Central memory CD8-positive, alpha-beta T cell (primary cell): ENCODE measurements at regions not wholly inside any gene's neighbourhood (a gene's known extent, or its start where the extent isn't known, plus 50 kb on each side); places are given as distances from the start of the nearest gene placed in this dataset.
"Not testable (repeated sequence)": the region's sequence is repeated elsewhere in the genome, so short reads cannot be mapped to it uniquely, and the experiment has no call there.

ENCODE experiments used
- ATAC-seq: fragments of 150-1000 bp; cut with Tn5 transposase; replicated peaks from 2 replicates; pipeline ENCODE4 v1.10.0; 2022; ENCODE audit warnings: mild to moderate bottlenecking, moderate FRiP score, moderate number of reproducible peaks; ENCODE audit not compliant: poor library complexity, severe bottlenecking; ENCODE audit errors: extremely low read depth
- DNase-seq, 2 donors: peaks; one replicate each; pipeline ENCODE4 v3.0.0; 2021; ENCODE audit warnings: low spot score in 2 of 2
- H3K27ac Mint-ChIP-seq: one replicate; pipeline ENCODE4 v1.8.0; 2022; ENCODE audit warnings: low read depth, mild to moderate bottlenecking, moderate library complexity, mixed read lengths
- H3K27me3 Mint-ChIP-seq: one replicate; pipeline ENCODE4 v1.8.0; 2022; ENCODE audit warnings: mixed read lengths
- H3K36me3 Mint-ChIP-seq: one replicate; pipeline ENCODE4 v1.8.0; 2022; ENCODE audit warnings: mild to moderate bottlenecking, moderate library complexity, mixed read lengths; ENCODE audit not compliant: insufficient read depth
- H3K4me1 Mint-ChIP-seq: one replicate; pipeline ENCODE4 v1.8.0; 2022; ENCODE audit warnings: mixed read lengths
- H3K4me3 Mint-ChIP-seq: one replicate; pipeline ENCODE4 v1.8.0; 2022; ENCODE audit warnings: mild to moderate bottlenecking, moderate library complexity, mixed read lengths
- H3K9me3 Mint-ChIP-seq: one replicate; pipeline ENCODE4 v1.8.0; 2022; ENCODE audit warnings: mixed read lengths

DNA sequence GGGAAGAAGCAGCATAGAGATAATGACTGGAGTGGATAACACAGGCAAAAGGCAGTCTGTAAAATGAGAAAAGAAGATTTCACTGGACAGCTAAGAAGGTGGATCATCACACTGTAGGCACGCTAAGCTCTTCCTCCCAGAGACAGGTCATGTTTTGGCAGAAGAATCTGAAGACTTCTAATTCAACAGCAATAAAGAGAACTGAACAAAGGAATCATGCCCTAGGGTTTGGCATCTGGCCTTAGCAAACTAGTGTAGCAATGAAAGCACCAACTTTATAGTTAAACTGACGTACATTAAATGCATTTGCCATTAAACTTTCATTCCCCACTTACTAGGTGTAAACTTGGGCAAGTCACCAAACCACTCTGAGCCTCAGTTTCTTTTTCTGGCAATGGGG is 84.4 kb upstream of the SEM1 start:
- H3K4me3 Mint-ChIP-seq, result no peak overlapping the region
- no peak for DNase-seq
- no peak overlapping the region for H3K27ac Mint-ChIP-seq
- no peaks in the 10 kb centered on the region for H3K4me1 Mint-ChIP-seq
- no peaks in the 10 kb centered on the region for H3K36me3 Mint-ChIP-seq
- H3K27me3 Mint-ChIP-seq, result peaks cover 43% of the 10 kb centered on the region
- no peaks in the 10 kb centered on the region for H3K9me3 Mint-ChIP-seq
- no peak for ATAC-seq

DNA sequence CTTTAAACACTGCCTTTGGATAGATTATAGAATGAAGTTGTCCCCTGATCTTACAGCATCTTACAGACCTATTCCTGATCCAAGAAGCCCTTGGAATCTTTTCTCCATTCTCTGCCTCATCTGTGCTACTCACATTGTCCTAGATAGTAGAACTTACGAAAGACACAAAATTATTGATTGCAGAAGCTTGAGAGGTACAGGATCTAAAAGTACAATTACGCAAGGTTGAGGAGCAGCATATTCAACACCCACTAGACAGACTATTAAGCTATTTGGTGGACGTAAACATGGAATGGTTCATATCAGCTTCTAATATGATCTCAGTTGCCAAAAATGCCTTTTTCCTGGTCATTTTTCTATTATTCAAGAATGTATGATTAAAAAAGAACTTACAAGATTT is 90.5 kb upstream of the SEM1 start:
- Mint-ChIP-seq H3K36me3 (no peaks in the 10 kb centered on the region), H3K9me3 (no peaks in the 10 kb centered on the region), H3K4me3 (no peak overlapping the region), H3K27ac (no peak overlapping the region), H3K4me1 (no peaks in the 10 kb centered on the region), H3K27me3 (peaks cover 46% of the 10 kb centered on the region)
- DNase-seq, result no peak
- no peak for ATAC-seq

DNA sequence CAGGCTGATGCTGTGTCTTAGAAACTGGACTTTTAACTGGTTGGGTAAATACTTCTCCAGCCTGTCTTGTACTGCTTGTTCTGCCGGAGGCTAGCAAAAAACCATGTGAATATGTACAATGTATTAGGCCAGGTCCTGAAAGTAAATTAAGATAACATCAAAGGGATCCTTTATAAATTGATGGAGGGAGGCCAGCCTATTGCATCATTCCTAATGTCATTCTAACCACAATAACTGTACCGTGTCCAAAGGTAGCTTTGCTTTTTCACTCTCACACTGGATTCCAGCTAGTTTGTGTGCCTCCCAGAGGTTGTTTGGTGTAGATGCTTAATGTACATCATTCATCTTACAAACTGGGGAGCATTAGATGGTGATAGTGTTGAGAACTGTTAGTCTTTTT is 91.2 kb upstream of the SEM1 start:
- ATAC-seq (no peak), DNase-seq (no peak)
- Mint-ChIP-seq H3K4me1 (no peaks in the 10 kb centered on the region), H3K36me3 (no peaks in the 10 kb centered on the region), H3K27me3 (peaks cover 39% of the 10 kb centered on the region), H3K4me3 (no peak overlapping the region), H3K9me3 (no peaks in the 10 kb centered on the region), H3K27ac (no peak overlapping the region)

DNA sequence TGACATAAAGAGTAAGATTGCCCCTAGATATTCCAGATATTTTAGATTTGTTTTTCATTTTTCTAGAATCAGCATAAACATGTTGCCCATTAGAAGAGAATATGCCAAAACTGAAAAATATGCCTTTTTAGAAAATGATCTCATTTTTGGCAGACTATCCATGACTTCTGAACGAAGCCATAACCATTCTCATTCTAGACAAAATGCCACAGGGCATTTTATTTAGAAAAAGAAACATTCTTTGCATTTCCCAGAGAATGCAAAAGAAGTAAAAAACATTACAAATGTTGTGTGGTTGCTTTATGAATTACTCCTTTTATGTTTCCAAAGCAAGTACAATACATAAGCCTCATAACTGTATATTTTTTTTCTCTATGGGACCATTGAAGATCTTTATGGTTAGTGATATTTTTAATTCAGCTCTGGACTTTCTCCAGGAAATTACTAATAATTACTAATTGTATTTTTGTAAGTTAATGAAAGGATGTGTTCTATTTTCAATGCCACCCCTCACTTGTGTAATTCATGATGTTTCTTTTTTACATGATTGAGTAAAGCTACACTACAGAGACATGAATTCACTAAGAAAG is 109.6 kb upstream of the SEM1 start:
- no peaks in the 10 kb centered on the region for H3K9me3 Mint-ChIP-seq
- no peak overlapping the region for H3K4me3 Mint-ChIP-seq
- H3K27ac Mint-ChIP-seq, result no peak overlapping the region
- H3K27me3 Mint-ChIP-seq, result peaks cover 20% of the 10 kb centered on the region
- no peaks in the 10 kb centered on the region for H3K4me1 Mint-ChIP-seq
- no peaks in the 10 kb centered on the region for H3K36me3 Mint-ChIP-seq
- DNase-seq, result no peak
- ATAC-seq, result no peak

DNA sequence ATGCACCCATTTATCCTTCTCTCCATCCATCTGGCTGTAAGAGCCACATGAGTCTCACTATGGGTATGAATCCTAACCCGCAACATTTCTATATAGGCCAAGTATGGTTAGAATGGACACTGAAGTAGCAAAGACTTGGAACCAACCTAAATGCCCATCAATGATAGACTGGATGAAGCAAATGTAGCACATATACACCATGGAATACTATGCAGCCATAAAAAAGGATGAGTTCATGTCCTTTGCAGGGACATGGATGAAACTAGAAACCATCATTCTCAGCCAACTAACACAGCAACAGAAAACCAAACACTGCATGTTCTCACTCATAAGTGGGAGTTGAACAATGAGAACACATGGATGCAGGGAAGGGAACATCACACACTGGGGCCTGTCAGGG is 111.5 kb upstream of the SEM1 start:
- H3K4me3 Mint-ChIP-seq, DNase-seq, H3K9me3 Mint-ChIP-seq, H3K4me1 Mint-ChIP-seq, H3K27ac Mint-ChIP-seq, H3K36me3 Mint-ChIP-seq, ATAC-seq: not testable (repeated sequence)
- H3K27me3 Mint-ChIP-seq, result peaks cover 20% of the 10 kb centered on the region

DNA sequence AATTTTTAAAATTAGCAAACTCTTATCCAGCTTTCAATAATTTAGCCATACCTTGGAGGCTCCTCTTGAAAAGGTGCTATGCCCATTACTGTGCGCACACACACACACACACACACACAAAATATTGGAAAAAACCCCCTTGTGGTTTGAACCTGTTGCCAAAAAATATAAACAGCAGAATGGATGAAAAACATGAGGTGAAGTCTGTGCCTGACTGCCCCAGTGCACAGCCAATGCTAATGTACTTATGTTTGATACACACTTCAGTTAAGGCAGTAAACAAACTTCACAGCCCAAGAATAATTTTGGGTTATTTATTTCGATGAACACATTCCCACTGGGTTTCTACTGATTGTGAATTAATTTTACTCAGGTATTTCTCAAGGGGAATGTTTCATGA is 113.2 kb upstream of the SEM1 start:
- no peaks in the 10 kb centered on the region for H3K9me3 Mint-ChIP-seq
- peaks cover 5% of the 10 kb centered on the region for H3K4me1 Mint-ChIP-seq
- H3K27ac Mint-ChIP-seq, result no peak overlapping the region
- no peak overlapping the region for H3K4me3 Mint-ChIP-seq
- H3K36me3 Mint-ChIP-seq, result no peaks in the 10 kb centered on the region
- ATAC-seq, result no peak
- DNase-seq, result no peak
- peaks cover 18% of the 10 kb centered on the region for H3K27me3 Mint-ChIP-seq

DNA sequence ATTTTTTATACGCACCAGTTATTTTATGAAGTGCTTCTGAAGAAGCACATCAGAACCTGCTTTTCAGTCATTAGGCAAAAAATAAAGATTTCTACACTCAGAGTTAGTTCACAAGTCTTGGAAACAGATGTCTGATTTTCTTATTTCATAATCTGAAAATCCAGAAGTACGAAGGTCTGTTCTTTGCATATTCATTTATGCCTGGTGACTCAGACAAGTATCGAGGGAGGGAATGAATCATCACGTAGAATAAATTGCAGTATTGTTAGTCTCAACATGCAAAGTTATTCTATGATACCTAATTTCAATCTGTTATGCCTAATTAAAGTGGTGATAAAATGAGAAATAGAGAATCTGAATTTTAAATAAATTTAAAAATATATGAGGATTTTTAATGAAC is 113.6 kb upstream of the SEM1 start:
- no peak overlapping the region for H3K4me3 Mint-ChIP-seq
- H3K4me1 Mint-ChIP-seq, result peaks cover 5% of the 10 kb centered on the region
- ATAC-seq (no peak), DNase-seq (no peak)
- peaks cover 22% of the 10 kb centered on the region for H3K27me3 Mint-ChIP-seq
- no peak overlapping the region for H3K27ac Mint-ChIP-seq
- no peaks in the 10 kb centered on the region for H3K36me3 Mint-ChIP-seq
- H3K9me3 Mint-ChIP-seq, result no peaks in the 10 kb centered on the region

DNA sequence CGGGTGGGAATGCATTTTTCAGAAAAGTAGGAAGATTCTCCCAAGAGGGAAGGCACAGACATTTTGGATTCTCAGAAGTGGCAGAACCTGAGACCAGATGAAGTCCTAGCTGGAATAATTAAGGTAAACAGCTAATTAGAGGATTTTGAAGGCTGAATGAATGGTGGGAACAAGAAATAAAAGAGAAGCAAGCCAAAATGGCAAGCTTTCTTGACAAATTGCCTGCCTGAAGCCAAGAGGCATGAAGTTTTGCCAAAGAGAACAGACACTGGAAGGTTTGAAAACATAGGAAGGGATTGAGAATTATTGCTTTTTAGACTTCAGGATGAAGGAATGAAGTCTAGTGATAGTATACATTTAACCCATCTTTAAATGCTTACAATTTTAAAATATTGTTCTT is 115.0 kb upstream of the SEM1 start:
- Mint-ChIP-seq H3K27me3 (peaks cover 22% of the 10 kb centered on the region), H3K9me3 (no peaks in the 10 kb centered on the region)

DNA sequence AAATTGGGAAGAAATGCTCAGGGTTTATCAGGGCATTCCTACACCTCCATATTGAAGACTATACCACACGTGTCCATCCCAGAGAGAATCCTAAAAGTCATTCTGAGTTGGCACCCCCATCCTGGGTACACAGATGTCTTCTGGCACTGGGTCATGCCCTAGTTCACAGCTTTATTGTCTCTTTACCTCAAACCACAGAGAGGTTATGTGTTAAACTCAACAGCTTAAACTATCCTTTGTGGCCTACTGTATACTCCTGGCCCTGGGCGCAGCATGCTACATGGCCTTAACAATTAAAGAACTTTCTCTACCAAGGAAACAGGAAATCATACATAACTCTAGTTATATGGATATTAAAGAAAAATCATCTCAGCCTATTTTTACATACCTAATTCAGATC is 115.6 kb upstream of the SEM1 start:
- H3K4me1 Mint-ChIP-seq, result peaks cover 5% of the 10 kb centered on the region
- ATAC-seq (no peak), DNase-seq (no peak)
- H3K9me3 Mint-ChIP-seq, result no peaks in the 10 kb centered on the region
- H3K27ac Mint-ChIP-seq, result no peak overlapping the region
- H3K36me3 Mint-ChIP-seq, result no peaks in the 10 kb centered on the region
- H3K4me3 Mint-ChIP-seq, result no peak overlapping the region
- H3K27me3 Mint-ChIP-seq, result peaks cover 17% of the 10 kb centered on the region

More for the DNA sequence above, 115.0 kb upstream of the SEM1 start:
- ATAC-seq (no peak), DNase-seq (no peak)
- Mint-ChIP-seq H3K36me3 (no peaks in the 10 kb centered on the region), H3K4me1 (peaks cover 5% of the 10 kb centered on the region), H3K4me3 (no peak overlapping the region), H3K27ac (no peak overlapping the region)

DNA sequence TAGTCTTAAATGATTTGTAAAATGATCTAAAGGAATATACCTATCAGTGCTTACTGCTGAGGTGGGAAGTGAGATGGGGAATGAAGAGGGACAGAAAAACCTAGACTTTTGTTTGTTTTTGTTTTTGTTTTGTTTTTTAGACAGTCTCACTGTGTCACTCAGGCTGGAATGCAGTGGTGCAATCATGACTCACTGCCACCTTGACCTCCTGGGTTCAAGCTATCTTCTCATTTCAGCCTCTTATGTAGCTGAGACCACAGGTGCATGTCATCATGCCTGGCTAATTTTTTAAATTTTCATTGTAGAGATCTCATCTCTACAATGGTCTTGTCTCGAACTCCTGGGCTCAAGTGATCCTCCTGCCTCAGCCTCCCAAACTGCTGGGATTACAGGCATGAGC is 116.4 kb upstream of the SEM1 start:
- no peak for DNase-seq
- no peaks in the 10 kb centered on the region for H3K36me3 Mint-ChIP-seq
- no peak overlapping the region for H3K4me3 Mint-ChIP-seq
- H3K9me3 Mint-ChIP-seq, result no peaks in the 10 kb centered on the region
- H3K27me3 Mint-ChIP-seq, result peaks cover 9% of the 10 kb centered on the region
- ATAC-seq, result no peak
- no peak overlapping the region for H3K27ac Mint-ChIP-seq
- peaks cover 5% of the 10 kb centered on the region for H3K4me1 Mint-ChIP-seq

DNA sequence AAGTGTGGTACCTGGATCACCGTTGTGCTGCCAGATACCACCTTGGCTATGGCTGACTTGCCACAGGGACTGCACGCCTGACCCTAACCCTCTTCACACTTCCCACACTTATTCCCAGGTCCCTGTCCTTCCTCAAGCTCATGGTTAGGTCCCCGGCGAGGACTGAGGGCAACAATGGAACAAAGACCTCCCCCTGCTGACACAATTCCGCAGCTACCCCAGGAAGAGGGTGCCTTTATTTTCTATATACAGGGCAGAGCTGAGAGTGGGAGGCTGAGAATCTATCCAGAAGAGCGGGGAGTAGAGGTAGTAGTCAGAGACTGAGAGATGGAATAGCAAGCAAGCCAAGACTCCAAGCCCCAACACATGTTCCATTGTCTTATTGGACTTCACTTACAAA is 118.1 kb upstream of the SEM1 start:
- H3K9me3 Mint-ChIP-seq, result no peaks in the 10 kb centered on the region
- ATAC-seq (no peak), DNase-seq (no peak)
- H3K27me3 Mint-ChIP-seq, result peaks cover 9% of the 10 kb centered on the region
- no peak overlapping the region for H3K4me3 Mint-ChIP-seq
- H3K27ac Mint-ChIP-seq, result no peak overlapping the region
- H3K36me3 Mint-ChIP-seq, result no peaks in the 10 kb centered on the region
- H3K4me1 Mint-ChIP-seq, result peaks cover 5% of the 10 kb centered on the region

DNA sequence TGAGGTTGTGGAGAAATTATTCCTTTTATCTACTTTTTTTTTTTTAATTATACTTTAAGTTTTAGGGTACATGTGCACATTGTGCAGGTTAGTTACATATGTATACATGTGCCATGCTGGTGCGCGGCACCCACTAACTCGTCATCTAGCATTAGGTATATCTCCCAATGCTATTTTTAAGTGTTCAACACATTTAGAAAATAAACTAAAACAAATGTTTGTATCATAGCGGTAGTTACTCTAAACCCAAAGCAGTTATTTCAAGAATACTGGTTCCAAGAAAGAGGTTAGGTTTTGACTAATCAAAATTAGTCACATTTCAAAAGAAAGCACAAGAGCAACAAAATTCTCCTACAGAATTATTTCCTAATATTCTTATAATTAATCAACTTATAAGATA is 119.5 kb upstream of the SEM1 start:
- not testable (repeated sequence) for H3K27me3 Mint-ChIP-seq, H3K4me3 Mint-ChIP-seq, DNase-seq

DNA sequence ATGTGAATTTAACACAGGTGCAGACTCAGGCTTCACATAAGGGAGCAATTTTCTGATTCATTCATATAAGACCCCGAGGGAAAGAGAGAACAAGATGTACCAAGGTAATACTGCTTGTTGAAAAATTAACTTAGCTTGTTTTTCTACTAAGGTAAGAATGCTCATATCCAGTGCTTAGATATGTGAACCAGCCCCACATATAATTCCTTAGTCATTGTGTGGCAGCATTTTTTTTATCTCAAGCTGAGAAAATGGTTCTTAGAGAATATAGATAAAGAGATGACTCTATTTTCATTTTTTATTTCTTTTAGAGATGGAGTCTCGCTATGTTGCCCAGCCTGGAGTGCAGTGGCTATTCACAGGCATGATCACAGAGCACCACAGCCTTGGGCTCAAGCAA is 121.8 kb upstream of the SEM1 start:
- no peak overlapping the region for H3K4me3 Mint-ChIP-seq
- no peaks in the 10 kb centered on the region for H3K4me1 Mint-ChIP-seq
- H3K36me3 Mint-ChIP-seq, result no peaks in the 10 kb centered on the region
- H3K9me3 Mint-ChIP-seq, result no peaks in the 10 kb centered on the region
- DNase-seq, result no peak
- no peak for ATAC-seq
- no peak overlapping the region for H3K27ac Mint-ChIP-seq
- H3K27me3 Mint-ChIP-seq, result peaks cover 9% of the 10 kb centered on the region

More for the DNA sequence above, 119.5 kb upstream of the SEM1 start:
- H3K36me3 Mint-ChIP-seq, H3K4me1 Mint-ChIP-seq, ATAC-seq, H3K9me3 Mint-ChIP-seq, H3K27ac Mint-ChIP-seq: not testable (repeated sequence)
